ENCODE measurements at regions not wholly inside any gene's neighbourhood (a gene's known extent, or its start where the extent isn't known, plus 50 kb on each side); places are given as distances from the start of the nearest gene placed in this dataset.

GRCh38 chr6:54700158-54700557 is 146.4 kb upstream of the FAM83B start:
- no peaks in the 10 kb centered on the region for H3K9me3 ChIP-seq (ENCODE audit: control insufficient read depth in 3 of 3, low read length in 3 of 3)
- H3K9ac ChIP-seq (ENCODE audit: low read depth in 1 of 3, low read length in 3 of 3): no peak overlapping the region
- H3K36me3 ChIP-seq (ENCODE audit: control insufficient read depth in 3 of 3, insufficient read depth in 3 of 3, low read length in 3 of 3): no peaks in the 10 kb centered on the region
- no peak overlapping the region for H3K27ac ChIP-seq (ENCODE audit: low read depth, low read length)
- no peaks in the 10 kb centered on the region for H3K27me3 ChIP-seq (ENCODE audit: control insufficient read depth in 3 of 3, insufficient read depth in 3 of 3, low read length in 3 of 3)
- H3K4me3 ChIP-seq (ENCODE audit: low read length in 3 of 3): no peak overlapping the region
- H3K4me1 ChIP-seq (ENCODE audit: control insufficient read depth in 3 of 3, insufficient read depth in 3 of 3, low read length in 3 of 3): no peaks in the 10 kb centered on the region

DNA sequence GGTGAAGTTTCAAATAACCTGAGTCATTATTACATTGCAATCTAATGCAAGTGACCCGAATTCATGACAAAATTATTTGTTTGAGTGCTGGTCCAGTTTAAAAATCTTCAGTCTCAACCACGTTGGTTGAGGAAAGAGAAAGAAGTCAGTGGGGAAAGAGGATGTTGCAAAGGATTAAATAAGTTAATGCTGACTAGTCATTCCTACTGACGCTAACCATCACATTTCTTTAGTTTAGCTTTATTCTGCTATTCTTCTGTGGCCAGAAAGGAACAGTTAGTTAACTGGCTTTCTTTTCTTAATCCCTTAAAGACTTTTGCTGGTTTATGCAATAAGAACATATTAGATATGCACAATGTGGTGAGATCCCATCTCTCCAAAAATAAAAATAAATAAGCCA is 143.8 kb upstream of the FAM83B start:
- Histone ChIP-seq H3K27me3 (ENCODE audit: control insufficient read depth in 3 of 3, insufficient read depth in 3 of 3, low read length in 3 of 3) (no peaks in the 10 kb centered on the region), H3K9ac (ENCODE audit: low read depth in 1 of 3, low read length in 3 of 3) (no peak overlapping the region), H3K36me3 (ENCODE audit: control insufficient read depth in 3 of 3, insufficient read depth in 3 of 3, low read length in 3 of 3) (no peaks in the 10 kb centered on the region), H3K4me1 (ENCODE audit: control insufficient read depth in 3 of 3, insufficient read depth in 3 of 3, low read length in 3 of 3) (no peaks in the 10 kb centered on the region), H3K4me3 (ENCODE audit: low read length in 3 of 3) (no peak overlapping the region), H3K9me3 (ENCODE audit: control insufficient read depth in 3 of 3, low read length in 3 of 3) (no peaks in the 10 kb centered on the region), H3K27ac (ENCODE audit: low read depth, low read length) (no peak overlapping the region)

DNA sequence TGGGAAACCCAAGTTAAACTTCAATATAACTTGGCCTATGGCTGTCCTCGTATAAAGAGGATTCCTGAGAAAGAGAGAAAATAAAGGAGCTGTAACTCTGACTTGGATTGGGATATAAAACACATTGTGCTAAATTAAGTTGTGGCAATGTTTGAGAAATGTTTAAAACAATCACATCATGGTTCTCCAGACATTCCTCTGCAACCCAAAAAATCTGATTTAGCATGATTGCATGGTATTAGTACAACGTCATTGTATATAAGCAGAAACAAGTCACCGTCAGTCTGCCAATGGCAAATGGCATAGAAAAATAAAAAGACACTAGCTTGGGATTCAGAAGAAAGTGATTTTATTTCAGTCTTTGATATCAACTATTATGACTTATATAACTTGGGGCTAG is 140.2 kb upstream of the FAM83B start:
- no peak overlapping the region for H3K27ac ChIP-seq (ENCODE audit: low read depth, low read length)
- H3K36me3 ChIP-seq (ENCODE audit: control insufficient read depth in 3 of 3, insufficient read depth in 3 of 3, low read length in 3 of 3): no peaks in the 10 kb centered on the region
- H3K4me1 ChIP-seq (ENCODE audit: control insufficient read depth in 3 of 3, insufficient read depth in 3 of 3, low read length in 3 of 3): no peaks in the 10 kb centered on the region
- H3K9ac ChIP-seq (ENCODE audit: low read depth in 1 of 3, low read length in 3 of 3): no peak overlapping the region
- no peak overlapping the region for H3K4me3 ChIP-seq (ENCODE audit: low read length in 3 of 3)
- no peaks in the 10 kb centered on the region for H3K27me3 ChIP-seq (ENCODE audit: control insufficient read depth in 3 of 3, insufficient read depth in 3 of 3, low read length in 3 of 3)
- H3K9me3 ChIP-seq (ENCODE audit: control insufficient read depth in 3 of 3, low read length in 3 of 3): no peaks in the 10 kb centered on the region

GRCh38 chr6:54706844-54707605 is 139.5 kb upstream of the FAM83B start:
- Histone ChIP-seq H3K9ac (ENCODE audit: low read depth in 1 of 3, low read length in 3 of 3) (no peak overlapping the region), H3K4me1 (ENCODE audit: control insufficient read depth in 3 of 3, insufficient read depth in 3 of 3, low read length in 3 of 3) (no peaks in the 10 kb centered on the region), H3K9me3 (ENCODE audit: control insufficient read depth in 3 of 3, low read length in 3 of 3) (no peaks in the 10 kb centered on the region), H3K27ac (ENCODE audit: low read depth, low read length) (no peak overlapping the region), H3K4me3 (ENCODE audit: low read length in 3 of 3) (no peak overlapping the region), H3K36me3 (ENCODE audit: control insufficient read depth in 3 of 3, insufficient read depth in 3 of 3, low read length in 3 of 3) (no peaks in the 10 kb centered on the region), H3K27me3 (ENCODE audit: control insufficient read depth in 3 of 3, insufficient read depth in 3 of 3, low read length in 3 of 3) (no peaks in the 10 kb centered on the region)

DNA sequence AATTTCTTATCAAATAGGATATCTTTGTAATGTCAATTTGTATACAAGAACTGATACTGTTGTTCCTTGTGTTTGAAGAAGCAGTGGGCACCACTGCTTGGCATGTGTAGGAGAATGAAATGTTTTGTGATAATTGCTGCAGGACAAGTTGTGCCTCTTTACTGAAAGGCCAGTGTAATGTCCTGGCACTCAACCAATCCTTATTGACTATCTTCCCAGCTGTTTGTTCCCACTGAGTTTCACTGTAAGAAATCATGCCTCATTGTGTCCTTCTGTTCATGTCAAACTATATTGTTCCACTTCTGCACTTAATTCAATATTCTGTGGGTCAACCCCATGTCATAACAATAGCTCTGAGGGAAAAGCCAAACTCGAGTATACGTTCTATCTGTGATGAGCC is 136.1 kb upstream of the FAM83B start:
- no peaks in the 10 kb centered on the region for H3K36me3 ChIP-seq (ENCODE audit: control insufficient read depth in 3 of 3, insufficient read depth in 3 of 3, low read length in 3 of 3)

DNA sequence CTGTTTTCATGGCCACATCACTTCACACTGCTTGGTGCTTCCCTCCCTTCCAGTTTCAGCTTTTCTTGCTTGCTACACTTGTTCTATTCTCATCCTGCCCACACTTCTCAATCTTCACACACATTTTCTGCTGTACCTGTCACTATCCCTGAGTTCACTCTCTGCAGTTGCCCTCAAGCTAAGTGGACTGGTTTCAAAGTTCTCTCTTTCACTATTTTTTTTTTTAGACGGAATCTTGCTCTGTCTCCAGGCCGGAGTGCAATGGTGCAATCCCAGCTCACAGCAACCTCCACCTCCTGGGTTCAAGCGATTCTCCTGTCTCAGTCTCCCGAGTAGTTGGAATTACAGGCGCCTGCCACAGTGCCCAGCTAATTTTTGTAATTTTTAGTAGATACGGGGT is 130.6 kb upstream of the FAM83B start:
- no peaks in the 10 kb centered on the region for H3K27me3 ChIP-seq (ENCODE audit: control insufficient read depth in 3 of 3, insufficient read depth in 3 of 3, low read length in 3 of 3)
- no peaks in the 10 kb centered on the region for H3K36me3 ChIP-seq (ENCODE audit: control insufficient read depth in 3 of 3, insufficient read depth in 3 of 3, low read length in 3 of 3)
- H3K4me3 ChIP-seq (ENCODE audit: low read length in 3 of 3): no peak overlapping the region
- no peak overlapping the region for H3K9ac ChIP-seq (ENCODE audit: low read depth in 1 of 3, low read length in 3 of 3)
- H3K4me1 ChIP-seq (ENCODE audit: control insufficient read depth in 3 of 3, insufficient read depth in 3 of 3, low read length in 3 of 3): no peaks in the 10 kb centered on the region
- no peak overlapping the region for H3K27ac ChIP-seq (ENCODE audit: low read depth, low read length)
- H3K9me3 ChIP-seq (ENCODE audit: control insufficient read depth in 3 of 3, low read length in 3 of 3): no peaks in the 10 kb centered on the region

More for the DNA sequence above, 136.1 kb upstream of the FAM83B start:
- H3K4me1 ChIP-seq (ENCODE audit: control insufficient read depth in 3 of 3, insufficient read depth in 3 of 3, low read length in 3 of 3): no peaks in the 10 kb centered on the region
- H3K4me3 ChIP-seq (ENCODE audit: low read length in 3 of 3): no peak overlapping the region
- H3K27me3 ChIP-seq (ENCODE audit: control insufficient read depth in 3 of 3, insufficient read depth in 3 of 3, low read length in 3 of 3): no peaks in the 10 kb centered on the region
- H3K9me3 ChIP-seq (ENCODE audit: control insufficient read depth in 3 of 3, low read length in 3 of 3): no peaks in the 10 kb centered on the region
- no peak overlapping the region for H3K9ac ChIP-seq (ENCODE audit: low read depth in 1 of 3, low read length in 3 of 3)
- H3K27ac ChIP-seq (ENCODE audit: low read depth, low read length): no peak overlapping the region

- Histone ChIP-seq H3K27me3 (ENCODE audit: control insufficient read depth in 3 of 3, insufficient read depth in 3 of 3, low read length in 3 of 3) (no peaks in the 10 kb centered on the region), H3K27ac (ENCODE audit: low read depth, low read length) (no peak overlapping the region), H3K4me3 (ENCODE audit: low read length in 3 of 3) (no peak overlapping the region), H3K4me1 (ENCODE audit: control insufficient read depth in 3 of 3, insufficient read depth in 3 of 3, low read length in 3 of 3) (no peaks in the 10 kb centered on the region), H3K36me3 (ENCODE audit: control insufficient read depth in 3 of 3, insufficient read depth in 3 of 3, low read length in 3 of 3) (no peaks in the 10 kb centered on the region), H3K9me3 (ENCODE audit: control insufficient read depth in 3 of 3, low read length in 3 of 3) (no peaks in the 10 kb centered on the region), H3K9ac (ENCODE audit: low read depth in 1 of 3, low read length in 3 of 3) (no peak overlapping the region)
Measured at GRCh38 chr6:54716877-54717276, 129.7 kb upstream of the FAM83B start.

GRCh38 chr6:54717849-54718455 is 128.6 kb upstream of the FAM83B start:
- Histone ChIP-seq H3K27ac (ENCODE audit: low read depth, low read length) (no peak overlapping the region), H3K9ac (ENCODE audit: low read depth in 1 of 3, low read length in 3 of 3) (no peak overlapping the region), H3K27me3 (ENCODE audit: control insufficient read depth in 3 of 3, insufficient read depth in 3 of 3, low read length in 3 of 3) (no peaks in the 10 kb centered on the region), H3K36me3 (ENCODE audit: control insufficient read depth in 3 of 3, insufficient read depth in 3 of 3, low read length in 3 of 3) (no peaks in the 10 kb centered on the region), H3K4me3 (ENCODE audit: low read length in 3 of 3) (no peak overlapping the region), H3K4me1 (ENCODE audit: control insufficient read depth in 3 of 3, insufficient read depth in 3 of 3, low read length in 3 of 3) (no peaks in the 10 kb centered on the region), H3K9me3 (ENCODE audit: control insufficient read depth in 3 of 3, low read length in 3 of 3) (no peaks in the 10 kb centered on the region)

DNA sequence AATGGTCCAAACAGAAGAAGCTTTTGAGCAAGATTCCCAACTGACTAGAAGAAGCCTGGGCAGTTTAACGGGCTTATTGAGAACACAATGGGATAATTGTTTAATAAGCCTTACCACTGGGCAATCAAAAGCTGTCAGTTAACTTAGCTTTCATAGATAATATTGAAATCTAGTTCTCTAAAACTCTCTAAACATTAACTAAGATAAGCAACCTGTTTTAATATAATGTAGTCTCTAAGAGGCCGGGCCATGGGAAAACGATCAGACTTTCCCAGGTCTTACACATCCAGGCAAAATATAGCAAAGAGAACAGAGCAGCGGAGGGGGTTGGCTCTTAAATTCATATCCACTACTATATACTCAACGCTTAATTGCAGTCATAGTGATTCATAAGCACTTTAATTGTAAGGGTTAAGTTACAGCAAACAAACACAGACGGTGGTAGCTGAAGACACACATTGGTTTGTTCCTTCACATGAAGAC is 128.0 kb upstream of the FAM83B start:
- no peaks in the 10 kb centered on the region for H3K9me3 ChIP-seq (ENCODE audit: control insufficient read depth in 3 of 3, low read length in 3 of 3)
- no peaks in the 10 kb centered on the region for H3K27me3 ChIP-seq (ENCODE audit: control insufficient read depth in 3 of 3, insufficient read depth in 3 of 3, low read length in 3 of 3)
- no peaks in the 10 kb centered on the region for H3K4me1 ChIP-seq (ENCODE audit: control insufficient read depth in 3 of 3, insufficient read depth in 3 of 3, low read length in 3 of 3)
- no peaks in the 10 kb centered on the region for H3K36me3 ChIP-seq (ENCODE audit: control insufficient read depth in 3 of 3, insufficient read depth in 3 of 3, low read length in 3 of 3)
- H3K4me3 ChIP-seq (ENCODE audit: low read length in 3 of 3): no peak overlapping the region
- no peak overlapping the region for H3K9ac ChIP-seq (ENCODE audit: low read depth in 1 of 3, low read length in 3 of 3)
- H3K27ac ChIP-seq (ENCODE audit: low read depth, low read length): no peak overlapping the region

GRCh38 chr6:54719131-54719530 is 127.4 kb upstream of the FAM83B start:
- Histone ChIP-seq H3K4me1 (ENCODE audit: control insufficient read depth in 3 of 3, insufficient read depth in 3 of 3, low read length in 3 of 3) (no peaks in the 10 kb centered on the region), H3K9ac (ENCODE audit: low read depth in 1 of 3, low read length in 3 of 3) (no peak overlapping the region), H3K27me3 (ENCODE audit: control insufficient read depth in 3 of 3, insufficient read depth in 3 of 3, low read length in 3 of 3) (no peaks in the 10 kb centered on the region), H3K4me3 (ENCODE audit: low read length in 3 of 3) (no peak overlapping the region), H3K36me3 (ENCODE audit: control insufficient read depth in 3 of 3, insufficient read depth in 3 of 3, low read length in 3 of 3) (no peaks in the 10 kb centered on the region), H3K9me3 (ENCODE audit: control insufficient read depth in 3 of 3, low read length in 3 of 3) (no peaks in the 10 kb centered on the region), H3K27ac (ENCODE audit: low read depth, low read length) (no peak overlapping the region)
